ENCODE measurements at regions not wholly inside any gene's neighbourhood (a gene's known extent, or its start where the extent isn't known, plus 50 kb on each side); places are given as distances from the start of the nearest gene placed in this dataset.
"Not testable (repeated sequence)": the region's sequence is repeated elsewhere in the genome, so short reads cannot be mapped to it uniquely, and the experiment has no call there.

DNA sequence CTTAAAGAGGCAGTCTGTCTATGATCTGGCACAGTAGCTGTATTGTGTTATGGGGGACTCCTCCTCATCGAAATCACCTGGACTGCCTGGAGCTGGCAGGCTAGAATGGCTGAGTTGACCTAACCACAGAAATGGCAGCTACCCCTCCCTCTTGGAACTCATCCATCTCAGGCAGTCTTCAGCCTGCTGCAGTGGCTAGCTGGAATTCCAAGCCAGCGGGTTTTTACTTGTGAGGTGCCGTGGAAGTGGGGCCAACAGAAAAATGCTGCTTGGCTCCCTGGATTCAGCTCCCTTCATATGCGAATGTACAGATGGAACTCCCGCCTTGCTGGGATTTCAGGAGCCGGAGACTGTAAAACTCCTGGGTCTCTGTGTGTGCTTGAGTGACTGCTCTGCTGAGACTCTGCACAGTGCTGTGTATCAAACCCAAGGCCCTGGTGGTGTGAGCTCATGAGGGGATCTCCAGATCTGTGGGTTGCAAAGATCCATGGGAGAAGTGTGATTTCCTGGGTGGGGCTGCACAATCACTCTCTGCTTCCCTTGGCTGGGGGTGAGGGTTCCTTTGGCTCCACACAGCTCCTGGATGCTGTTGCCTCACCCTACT lies 316.9 kb downstream of the CTH start:
- Histone ChIP-seq H3K9ac (ENCODE audit: low read depth in 1 of 2, low read length in 2 of 2) (no peak overlapping the region), H3K36me3 (ENCODE audit: control insufficient read depth in 1 of 2, insufficient read depth in 2 of 2, low read length in 2 of 2) (no peaks in the 10 kb centered on the region), H3K4me1 (ENCODE audit: control insufficient read depth in 1 of 2, insufficient read depth in 2 of 2, low read length in 2 of 2) (no peaks in the 10 kb centered on the region), H3K4me3 (ENCODE audit: low read depth in 1 of 2, low read length in 2 of 2) (no peak overlapping the region), H3K9me3 (ENCODE audit: control insufficient read depth in 1 of 2, low read length in 2 of 2) (peaks cover 4 to 11% of the 10 kb centered on the region in 2 donors), H3K27ac (ENCODE audit: low read depth, low read length) (no peak overlapping the region), H3K27me3 (ENCODE audit: control insufficient read depth in 1 of 2, insufficient read depth in 2 of 2, low read length in 2 of 2) (no peaks in the 10 kb centered on the region)

DNA sequence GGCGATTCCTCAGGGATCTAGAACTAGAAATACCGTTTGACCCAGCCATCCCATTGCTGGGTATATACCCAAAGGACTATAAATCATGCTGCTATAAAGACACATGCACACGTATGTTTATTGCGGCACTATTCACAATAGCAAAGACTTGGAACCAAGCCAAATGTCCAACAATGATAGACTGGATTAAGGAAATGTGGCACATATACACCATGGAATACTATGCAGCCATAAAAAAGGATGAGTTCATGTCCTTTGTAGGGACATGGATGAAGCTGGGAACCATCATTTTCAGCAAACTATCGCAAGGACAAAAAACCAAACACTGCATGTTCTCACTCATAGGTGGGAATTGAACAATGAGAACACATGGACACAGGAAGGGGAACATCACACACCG lies 311.1 kb downstream of the PTGER3 start:
- H3K4me1 ChIP-seq (ENCODE audit: control insufficient read depth in 1 of 2, insufficient read depth in 2 of 2, low read length in 2 of 2); H3K27ac ChIP-seq (ENCODE audit: low read depth, low read length); H3K36me3 ChIP-seq (ENCODE audit: control insufficient read depth in 1 of 2, insufficient read depth in 2 of 2, low read length in 2 of 2); H3K27me3 ChIP-seq (ENCODE audit: control insufficient read depth in 1 of 2, insufficient read depth in 2 of 2, low read length in 2 of 2); H3K9ac ChIP-seq (ENCODE audit: low read depth in 1 of 2, low read length in 2 of 2); H3K4me3 ChIP-seq (ENCODE audit: low read depth in 1 of 2, low read length in 2 of 2); H3K9me3 ChIP-seq (ENCODE audit: control insufficient read depth in 1 of 2, low read length in 2 of 2): not testable (repeated sequence)

DNA sequence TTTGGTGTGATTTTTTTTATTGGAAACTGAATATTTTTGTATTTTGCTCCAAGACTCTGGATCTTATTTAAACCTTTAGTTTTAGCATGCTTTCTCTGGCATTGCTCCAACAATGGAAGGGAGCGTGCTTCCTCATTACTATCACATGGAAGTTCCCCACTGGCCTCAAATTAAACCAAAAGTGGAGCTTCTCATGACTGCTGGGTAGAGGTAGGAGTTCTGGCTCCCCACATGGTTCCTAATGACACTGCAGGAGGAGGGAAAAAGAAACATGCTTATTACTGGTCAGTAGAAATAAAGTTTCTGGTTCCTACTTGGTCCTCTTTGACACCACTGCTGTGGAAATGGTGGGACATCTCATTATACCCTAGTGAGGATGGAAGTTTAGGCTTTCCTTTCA lies 310.5 kb downstream of the PTGER3 start:
- Histone ChIP-seq H3K36me3 (ENCODE audit: control insufficient read depth in 1 of 2, insufficient read depth in 2 of 2, low read length in 2 of 2) (no peaks in the 10 kb centered on the region), H3K27ac (ENCODE audit: low read depth, low read length) (no peak overlapping the region), H3K27me3 (ENCODE audit: control insufficient read depth in 1 of 2, insufficient read depth in 2 of 2, low read length in 2 of 2) (no peaks in the 10 kb centered on the region), H3K9me3 (ENCODE audit: control insufficient read depth in 1 of 2, low read length in 2 of 2) (peaks cover 4 to 6% of the 10 kb centered on the region in 2 donors), H3K9ac (ENCODE audit: low read depth in 1 of 2, low read length in 2 of 2) (no peak overlapping the region), H3K4me1 (ENCODE audit: control insufficient read depth in 1 of 2, insufficient read depth in 2 of 2, low read length in 2 of 2) (no peaks in the 10 kb centered on the region), H3K4me3 (ENCODE audit: low read depth in 1 of 2, low read length in 2 of 2) (no peak overlapping the region)

DNA sequence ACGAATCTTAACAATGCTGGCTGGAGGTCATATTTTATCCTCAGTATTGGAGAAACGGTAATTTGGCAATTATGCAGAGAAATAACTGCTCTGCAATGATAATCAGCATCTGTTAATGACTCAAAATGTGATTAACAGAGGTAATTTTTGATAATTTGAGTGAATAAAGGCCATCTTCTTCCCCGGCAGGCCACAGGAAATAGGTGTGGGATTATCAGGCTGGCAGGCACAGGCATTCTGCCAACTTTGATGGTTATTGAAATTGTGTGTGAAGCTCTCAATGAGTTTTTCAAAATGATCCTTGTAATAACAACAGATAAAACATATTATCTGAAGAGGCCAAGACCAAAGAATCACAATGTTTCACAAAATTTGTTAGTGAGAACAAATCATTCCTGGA lies 309.0 kb downstream of the PTGER3 start:
- Histone ChIP-seq H3K4me3 (ENCODE audit: low read depth in 1 of 2, low read length in 2 of 2) (no peak overlapping the region), H3K9me3 (ENCODE audit: control insufficient read depth in 1 of 2, low read length in 2 of 2) (peaks cover 4 to 6% of the 10 kb centered on the region in 2 donors), H3K27ac (ENCODE audit: low read depth, low read length) (no peak overlapping the region)

DNA sequence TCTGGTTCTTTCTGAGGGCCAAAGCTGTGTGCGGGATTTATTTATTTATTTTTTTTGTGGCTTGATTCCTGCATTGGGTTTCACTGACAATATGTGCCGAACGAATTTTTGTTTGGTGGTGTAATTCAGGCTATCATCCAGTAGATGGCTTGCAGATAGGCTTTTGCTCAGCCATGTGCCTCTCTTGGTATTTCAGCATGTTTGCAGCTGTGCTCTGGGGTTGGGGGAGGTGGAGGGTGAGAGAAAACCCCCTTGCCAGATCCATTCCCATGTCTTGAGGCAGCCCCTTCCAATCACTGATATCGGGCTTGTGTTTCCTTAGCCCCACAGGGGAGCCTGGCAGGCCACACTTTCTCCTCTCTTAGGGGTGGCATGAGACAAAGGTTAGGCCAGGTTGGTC lies 302.4 kb downstream of the PTGER3 start:
- H3K27me3 ChIP-seq (ENCODE audit: control insufficient read depth in 1 of 2, insufficient read depth in 2 of 2, low read length in 2 of 2), result no peaks in the 10 kb centered on the region
- H3K27ac ChIP-seq (ENCODE audit: low read depth, low read length), result no peak overlapping the region
- no peaks in the 10 kb centered on the region for H3K36me3 ChIP-seq (ENCODE audit: control insufficient read depth in 1 of 2, insufficient read depth in 2 of 2, low read length in 2 of 2)
- peaks cover 6% of the 10 kb centered on the region in 2 donors for H3K9me3 ChIP-seq (ENCODE audit: control insufficient read depth in 1 of 2, low read length in 2 of 2)
- no peak overlapping the region for H3K9ac ChIP-seq (ENCODE audit: low read depth in 1 of 2, low read length in 2 of 2)
- H3K4me3 ChIP-seq (ENCODE audit: low read depth in 1 of 2, low read length in 2 of 2), result no peak overlapping the region
- no peaks in the 10 kb centered on the region for H3K4me1 ChIP-seq (ENCODE audit: control insufficient read depth in 1 of 2, insufficient read depth in 2 of 2, low read length in 2 of 2)

More for the DNA sequence above, 309.0 kb downstream of the PTGER3 start:
- no peaks in the 10 kb centered on the region for H3K36me3 ChIP-seq (ENCODE audit: control insufficient read depth in 1 of 2, insufficient read depth in 2 of 2, low read length in 2 of 2)
- no peak overlapping the region for H3K9ac ChIP-seq (ENCODE audit: low read depth in 1 of 2, low read length in 2 of 2)
- no peaks in the 10 kb centered on the region for H3K4me1 ChIP-seq (ENCODE audit: control insufficient read depth in 1 of 2, insufficient read depth in 2 of 2, low read length in 2 of 2)
- H3K27me3 ChIP-seq (ENCODE audit: control insufficient read depth in 1 of 2, insufficient read depth in 2 of 2, low read length in 2 of 2), result no peaks in the 10 kb centered on the region

DNA sequence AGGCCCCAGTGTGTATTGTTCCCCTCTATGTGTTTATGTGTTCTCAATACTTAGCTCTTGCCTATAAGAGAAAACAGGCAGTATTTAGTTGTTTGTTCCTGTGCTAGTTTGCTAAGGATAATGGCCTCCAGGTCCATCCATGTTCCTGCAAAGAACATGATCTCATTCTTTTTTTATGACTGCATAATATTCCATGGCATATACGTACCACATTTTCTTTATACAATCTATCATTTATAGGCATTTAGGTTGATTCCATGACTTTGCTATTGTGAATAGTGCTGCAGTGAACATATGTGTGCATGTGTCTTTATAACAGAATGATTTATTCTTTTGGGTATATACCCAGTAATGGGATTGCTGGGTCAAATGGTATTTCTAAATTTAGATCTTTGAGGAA lies 301.6 kb downstream of the PTGER3 start:
- H3K9ac ChIP-seq (ENCODE audit: low read depth in 1 of 2, low read length in 2 of 2); H3K36me3 ChIP-seq (ENCODE audit: control insufficient read depth in 1 of 2, insufficient read depth in 2 of 2, low read length in 2 of 2); H3K27ac ChIP-seq (ENCODE audit: low read depth, low read length); H3K4me3 ChIP-seq (ENCODE audit: low read depth in 1 of 2, low read length in 2 of 2); H3K9me3 ChIP-seq (ENCODE audit: control insufficient read depth in 1 of 2, low read length in 2 of 2); H3K4me1 ChIP-seq (ENCODE audit: control insufficient read depth in 1 of 2, insufficient read depth in 2 of 2, low read length in 2 of 2); H3K27me3 ChIP-seq (ENCODE audit: control insufficient read depth in 1 of 2, insufficient read depth in 2 of 2, low read length in 2 of 2): not testable (repeated sequence)

DNA sequence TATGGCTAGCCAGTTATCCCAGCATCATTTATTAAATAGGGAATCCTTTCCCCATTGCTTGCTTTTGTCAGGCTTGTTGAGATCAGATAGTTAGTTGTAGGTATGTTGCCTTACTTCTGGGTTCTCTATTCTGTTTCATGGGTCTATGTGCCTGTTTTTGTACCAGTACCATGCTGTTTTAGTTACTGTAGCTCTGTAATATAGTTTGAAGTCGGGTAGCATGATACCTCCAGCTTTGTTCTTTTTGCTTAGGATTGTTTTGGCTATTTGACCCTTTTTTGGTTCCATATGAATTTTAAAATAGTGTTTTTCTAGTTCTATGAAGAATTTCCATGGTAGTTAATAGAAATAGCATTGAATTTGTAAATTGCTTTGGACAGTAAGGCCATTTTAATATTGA lies 300.5 kb downstream of the PTGER3 start:
- not testable (repeated sequence) for H3K4me1 ChIP-seq (ENCODE audit: control insufficient read depth in 1 of 2, insufficient read depth in 2 of 2, low read length in 2 of 2); H3K4me3 ChIP-seq (ENCODE audit: low read depth in 1 of 2, low read length in 2 of 2); H3K27ac ChIP-seq (ENCODE audit: low read depth, low read length); H3K36me3 ChIP-seq (ENCODE audit: control insufficient read depth in 1 of 2, insufficient read depth in 2 of 2, low read length in 2 of 2); H3K27me3 ChIP-seq (ENCODE audit: control insufficient read depth in 1 of 2, insufficient read depth in 2 of 2, low read length in 2 of 2); H3K9ac ChIP-seq (ENCODE audit: low read depth in 1 of 2, low read length in 2 of 2); H3K9me3 ChIP-seq (ENCODE audit: control insufficient read depth in 1 of 2, low read length in 2 of 2)

DNA sequence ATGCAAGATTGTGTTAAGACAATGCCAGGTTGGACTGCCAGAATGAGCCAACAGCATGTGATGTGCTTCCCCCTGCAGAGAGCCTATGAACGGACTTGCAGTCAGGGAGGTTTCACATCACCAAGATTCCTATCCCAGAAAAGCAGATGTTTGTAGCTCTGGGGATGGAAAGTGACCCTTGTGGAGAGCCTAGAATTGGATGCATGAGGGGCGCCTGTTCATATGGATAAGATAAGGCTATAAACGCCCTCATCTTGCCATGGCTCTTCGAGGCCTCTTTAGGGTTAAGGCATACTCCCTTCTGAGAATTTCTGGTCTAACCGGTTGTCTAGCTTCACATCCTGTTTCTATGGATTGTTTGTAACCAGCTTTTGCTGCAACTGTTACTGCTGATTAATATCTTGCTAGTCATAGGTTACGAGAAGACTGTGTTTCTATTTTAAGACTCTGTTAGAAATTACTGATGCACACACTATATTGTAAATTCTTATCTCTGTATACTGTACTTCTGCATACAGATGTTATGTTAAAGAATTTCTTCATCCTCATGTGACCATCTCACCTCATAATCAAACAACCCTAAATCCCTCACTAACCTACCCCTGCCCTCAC lies 295.8 kb downstream of the PTGER3 start:
- not testable (repeated sequence) for H3K27ac ChIP-seq (ENCODE audit: low read depth, low read length); H3K9me3 ChIP-seq (ENCODE audit: control insufficient read depth in 1 of 2, low read length in 2 of 2); H3K4me3 ChIP-seq (ENCODE audit: low read depth in 1 of 2, low read length in 2 of 2)

DNA sequence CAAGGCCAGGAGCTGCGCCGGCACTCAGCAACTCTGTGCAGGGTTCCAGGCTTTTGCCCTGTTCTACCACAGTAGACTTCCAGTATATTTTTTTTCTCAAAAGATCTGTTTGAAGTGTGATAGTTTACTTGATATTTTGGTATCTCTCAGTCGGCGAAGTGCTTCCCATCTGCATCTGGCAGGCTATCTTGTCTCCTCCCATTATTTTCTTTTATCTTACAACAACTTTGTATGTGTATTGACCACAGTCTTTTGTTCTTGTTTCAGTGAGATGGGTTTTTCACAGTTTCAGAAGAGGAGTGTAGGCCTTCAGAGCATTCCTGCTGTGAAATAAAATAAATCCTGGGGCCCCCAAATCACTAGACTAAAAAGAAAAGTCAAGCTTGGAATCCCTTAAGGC lies 292.9 kb downstream of the PTGER3 start:
- H3K27ac ChIP-seq (ENCODE audit: low read depth, low read length), result no peak overlapping the region
- H3K36me3 ChIP-seq (ENCODE audit: control insufficient read depth in 1 of 2, insufficient read depth in 2 of 2, low read length in 2 of 2), result no peaks in the 10 kb centered on the region
- no peaks in the 10 kb centered on the region for H3K4me1 ChIP-seq (ENCODE audit: control insufficient read depth in 1 of 2, insufficient read depth in 2 of 2, low read length in 2 of 2)
- H3K4me3 ChIP-seq (ENCODE audit: low read depth in 1 of 2, low read length in 2 of 2), result no peak overlapping the region
- H3K27me3 ChIP-seq (ENCODE audit: control insufficient read depth in 1 of 2, insufficient read depth in 2 of 2, low read length in 2 of 2), result no peaks in the 10 kb centered on the region
- H3K9me3 ChIP-seq (ENCODE audit: control insufficient read depth in 1 of 2, low read length in 2 of 2), result peaks cover 0 to 2% of the 10 kb centered on the region in 2 donors
- H3K9ac ChIP-seq (ENCODE audit: low read depth in 1 of 2, low read length in 2 of 2), result no peak overlapping the region

More for the DNA sequence above, 295.8 kb downstream of the PTGER3 start:
- not testable (repeated sequence) for H3K27me3 ChIP-seq (ENCODE audit: control insufficient read depth in 1 of 2, insufficient read depth in 2 of 2, low read length in 2 of 2); H3K9ac ChIP-seq (ENCODE audit: low read depth in 1 of 2, low read length in 2 of 2); H3K36me3 ChIP-seq (ENCODE audit: control insufficient read depth in 1 of 2, insufficient read depth in 2 of 2, low read length in 2 of 2); H3K4me1 ChIP-seq (ENCODE audit: control insufficient read depth in 1 of 2, insufficient read depth in 2 of 2, low read length in 2 of 2)

DNA sequence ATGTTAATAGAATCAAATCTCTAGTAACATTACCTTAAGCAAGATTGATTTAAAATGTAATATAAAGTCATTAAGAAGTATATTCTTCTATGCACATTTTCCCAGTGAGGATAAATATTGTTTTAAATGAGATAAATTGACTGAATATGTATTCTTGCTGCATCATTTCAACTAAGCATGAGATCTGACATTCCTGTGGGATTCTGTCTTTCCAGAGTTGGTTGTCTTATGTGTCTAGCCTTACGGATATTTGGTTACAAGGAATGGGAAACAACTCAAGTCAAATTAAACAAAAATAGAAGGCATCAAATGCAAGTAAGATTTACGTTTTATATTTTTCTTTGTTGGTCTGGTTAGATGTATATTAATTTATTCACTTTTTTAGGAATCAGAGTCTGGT lies 287.5 kb downstream of the PTGER3 start:
- Histone ChIP-seq H3K4me1 (ENCODE audit: control insufficient read depth in 1 of 2, insufficient read depth in 2 of 2, low read length in 2 of 2) (no peaks in the 10 kb centered on the region), H3K9me3 (ENCODE audit: control insufficient read depth in 1 of 2, low read length in 2 of 2) (no peaks in the 10 kb centered on the region), H3K27ac (ENCODE audit: low read depth, low read length) (no peak overlapping the region)

More for the DNA sequence above, 287.5 kb downstream of the PTGER3 start:
- H3K27me3 ChIP-seq (ENCODE audit: control insufficient read depth in 1 of 2, insufficient read depth in 2 of 2, low read length in 2 of 2), result no peaks in the 10 kb centered on the region
- no peaks in the 10 kb centered on the region for H3K36me3 ChIP-seq (ENCODE audit: control insufficient read depth in 1 of 2, insufficient read depth in 2 of 2, low read length in 2 of 2)
- no peak overlapping the region for H3K9ac ChIP-seq (ENCODE audit: low read depth in 1 of 2, low read length in 2 of 2)
- H3K4me3 ChIP-seq (ENCODE audit: low read depth in 1 of 2, low read length in 2 of 2), result no peak overlapping the region
